Activated CD4-positive, alpha-beta T cell treated with anti-CD3 and anti-CD28 coated beads, Interleukin-2, amount 50 U/mL, for 48 hours (primary cell): ENCODE measurements at regions not wholly inside any gene's neighbourhood (a gene's known extent, or its start where the extent isn't known, plus 50 kb on each side); places are given as distances from the start of the nearest gene placed in this dataset.
"Not testable (repeated sequence)": the region's sequence is repeated elsewhere in the genome, so short reads cannot be mapped to it uniquely, and the experiment has no call there.

ENCODE experiments used
- DNase-seq, 2 experiments: peaks; one replicate each; pipeline ENCODE4 v3.0.0-alpha.2; 2020

GRCh38 chr5:30581198-30581935 is 612.1 kb upstream of the CDH6 start:
- no peak for DNase-seq

- no peak for DNase-seq
These were observed 618.7 kb upstream of the CDH6 start for GRCh38 chr5:30574761-30575160.

- DNase-seq: no peak
These were observed 621.2 kb upstream of the CDH6 start for GRCh38 chr5:30572279-30572678.

GRCh38 chr5:30561771-30562170 is 631.7 kb upstream of the CDH6 start:
- no peak for DNase-seq

GRCh38 chr5:30551618-30552017 is 641.9 kb upstream of the CDH6 start:
- no peak for DNase-seq

- no peak for DNase-seq
These were observed 644.7 kb upstream of the CDH6 start for GRCh38 chr5:30548580-30549305.

- no peak for DNase-seq
These were observed 653.3 kb upstream of the CDH6 start for GRCh38 chr5:30540150-30540549.

- DNase-seq: no peak
These were observed 654.4 kb upstream of the CDH6 start for GRCh38 chr5:30539004-30539634.

- no peak for DNase-seq
These were observed 668.1 kb upstream of the CDH6 start for GRCh38 chr5:30525353-30525752.

- DNase-seq: no peak
These were observed 669.1 kb upstream of the CDH6 start for GRCh38 chr5:30524428-30524827.

- DNase-seq: no peak
These were observed 670.4 kb upstream of the CDH6 start for GRCh38 chr5:30523061-30523460.

- DNase-seq: no peak
These were observed 688.2 kb upstream of the CDH6 start for GRCh38 chr5:30505014-30505886.

- DNase-seq: no peak
These were observed 691.2 kb upstream of the CDH6 start for GRCh38 chr5:30502277-30502676.

GRCh38 chr5:30501065-30501464 is 692.4 kb upstream of the CDH6 start:
- no peak for DNase-seq

- DNase-seq: no peak
These were observed 693.0 kb upstream of the CDH6 start for GRCh38 chr5:30500513-30500912.

GRCh38 chr5:30499402-30499801 is 694.1 kb upstream of the CDH6 start:
- no peak for DNase-seq

GRCh38 chr5:30498972-30499371 is 694.5 kb upstream of the CDH6 start:
- DNase-seq: no peak

GRCh38 chr5:30498509-30498908 is 695.0 kb upstream of the CDH6 start:
- not testable (repeated sequence) for DNase-seq

GRCh38 chr5:30494113-30494512 is 699.4 kb upstream of the CDH6 start:
- DNase-seq: not testable (repeated sequence)

- DNase-seq: no peak
These were observed 714.4 kb upstream of the CDH6 start for GRCh38 chr5:30479104-30479503.

GRCh38 chr5:30475429-30475828 is 718.1 kb upstream of the CDH6 start:
- no peak for DNase-seq

- no peak for DNase-seq
These were observed 723.8 kb upstream of the CDH6 start for GRCh38 chr5:30469691-30470090.

GRCh38 chr5:30458681-30459080 is 734.8 kb upstream of the CDH6 start:
- DNase-seq: no peak
